ENCODE measurements at regions not wholly inside any gene's neighbourhood (a gene's known extent, or its start where the extent isn't known, plus 50 kb on each side); places are given as distances from the start of the nearest gene placed in this dataset.

DNA sequence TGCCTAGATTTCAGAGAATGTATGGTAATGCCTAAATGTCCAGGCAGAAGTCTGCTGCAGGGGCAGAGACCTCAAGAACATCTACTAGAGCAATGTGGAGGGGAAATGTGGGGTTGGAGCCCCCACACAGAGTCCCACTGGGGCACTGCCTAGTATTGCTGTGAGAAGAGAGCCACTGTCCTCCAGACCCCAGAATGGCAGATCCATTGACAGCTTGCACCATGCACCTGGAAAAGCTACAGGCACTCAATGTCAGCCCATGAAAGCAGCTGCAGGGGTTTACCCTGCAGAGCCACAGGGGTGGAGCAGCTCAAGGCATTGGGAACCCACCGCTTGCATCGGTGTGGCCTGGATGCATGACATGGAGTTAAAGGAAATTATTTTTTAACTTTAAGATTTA is 314.1 kb downstream of the CYRIA start:
- peaks cover 13% of the 10 kb centered on the region; the same call in 1 of the 2 replicates for H3K9me3 ChIP-seq (ENCODE audit: control insufficient read depth, insufficient read depth, low read length)
- H2AK5ac ChIP-seq (ENCODE audit: low read depth, low read length): no peak overlapping the region
- H3K9ac ChIP-seq (ENCODE audit: low read depth, low read length): no peak overlapping the region
- no peak overlapping the region for H4K91ac ChIP-seq (ENCODE audit: insufficient read depth, low read depth, low read length)
- H3K27me3 ChIP-seq (ENCODE audit: control insufficient read depth, insufficient read depth, low read length): no peaks in the 10 kb centered on the region
- BruUV-seq (replicated peaks): no TSS peak
- dilution Hi-C loops (cut with HindIII; ENCODE audit: low sequenced_read_pairs, unreplicated experiment): no loop called here
- no peaks in the 10 kb centered on the region for H3K79me1 ChIP-seq (ENCODE audit: low read depth in 1 of 2, low read length in 2 of 2)
- no peak overlapping the region for H2BK120ac ChIP-seq (ENCODE audit: low read depth, low read length)
- ChIA-PET CTCF (no interaction called here), POLR2A (ENCODE audit: unreplicated experiment) (no interaction called here)
- no CpG with 5 or more reads among the region's 2 CpGs for WGBS, 2 experiments (ENCODE audit: extremely low coverage in 2 of 2, insufficient read length in 1 of 2)
- in situ Hi-C loops (cut with MboI; ENCODE audit: low sequenced_read_pairs): no loop called here
- H4K8ac ChIP-seq (ENCODE audit: low read depth in 2 of 2, low read length in 2 of 2): no peak overlapping the region
- H4K5ac ChIP-seq (ENCODE audit: low read depth, low read length): no peak overlapping the region
- no peak overlapping the region for H3K23ac ChIP-seq (ENCODE audit: low read depth, low read length)
- no peak overlapping the region for H3K4ac ChIP-seq (ENCODE audit: low read depth, low read length)
- no peaks in the 10 kb centered on the region for H3K9me1 ChIP-seq (ENCODE audit: insufficient read depth, low read length)
- H3K4me2 ChIP-seq (ENCODE audit: low read depth, low read length): no peak overlapping the region
- H2BK20ac ChIP-seq (ENCODE audit: low read depth, low read length): no peak overlapping the region
- H4K20me1 ChIP-seq (ENCODE audit: insufficient read depth, low read length): no peaks in the 10 kb centered on the region
- intact Hi-C loops (cut with micrococcal nuclease): loop anchor here (10.0 kb wide), 1 partner anchor 207 kb away; no protein-coding TSS in a partner anchor
- no peak overlapping the region for H2BK5ac ChIP-seq (ENCODE audit: low read depth, low read length, poor library complexity, severe bottlenecking)
- no peaks in the 10 kb centered on the region for H3K4me1 ChIP-seq (ENCODE audit: control insufficient read depth, insufficient read depth, low read length)
- no peak overlapping the region for H2BK15ac ChIP-seq (ENCODE audit: low read depth, low read length)
- no peaks in the 10 kb centered on the region for H3K36me3 ChIP-seq (ENCODE audit: control insufficient read depth, insufficient read depth, low read length)
- no peak overlapping the region for H2AK9ac ChIP-seq (replicated peaks; ENCODE audit: low read depth, low read length, poor library complexity)
- H3K27ac ChIP-seq (ENCODE audit: insufficient read depth, low read length): no peak overlapping the region
- no peak for DNase-seq
- H3K14ac ChIP-seq (replicated peaks; ENCODE audit: low read depth, low read length): no peak overlapping the region
- no peak overlapping the region for H3K18ac ChIP-seq (ENCODE audit: low read depth, low read length)
- ATAC-seq (ENCODE audit: low read depth): no peak
- no peak overlapping the region for H2AFZ ChIP-seq (replicated peaks; ENCODE audit: low read length, poor library complexity)
- no peak overlapping the region for H3K56ac ChIP-seq (ENCODE audit: extremely low read depth, insufficient read depth, low read length)
- TF ChIP-seq CHD1 (IDR thresholded peaks at IDR 0.05; ENCODE audit: low read depth, low read length): no peak
- TF ChIP-seq, protein P1, sequence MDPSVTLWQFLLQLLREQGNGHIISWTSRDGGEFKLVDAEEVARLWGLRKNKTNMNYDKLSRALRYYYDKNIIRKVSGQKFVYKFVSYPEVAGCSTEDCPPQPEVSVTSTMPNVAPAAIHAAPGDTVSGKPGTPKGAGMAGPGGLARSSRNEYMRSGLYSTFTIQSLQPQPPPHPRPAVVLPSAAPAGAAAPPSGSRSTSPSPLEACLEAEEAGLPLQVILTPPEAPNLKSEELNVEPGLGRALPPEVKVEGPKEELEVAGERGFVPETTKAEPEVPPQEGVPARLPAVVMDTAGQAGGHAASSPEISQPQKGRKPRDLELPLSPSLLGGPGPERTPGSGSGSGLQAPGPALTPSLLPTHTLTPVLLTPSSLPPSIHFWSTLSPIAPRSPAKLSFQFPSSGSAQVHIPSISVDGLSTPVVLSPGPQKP (IDR thresholded peaks at IDR 0.05; ENCODE audit: borderline replicate concordance, low read depth, low read length): no peak
- TF ChIP-seq BHLHE40 (IDR thresholded peaks at IDR 0.05; ENCODE audit: low read depth, low read length): no peak
- H3K4me3 ChIP-seq (ENCODE audit: insufficient read depth, low read depth, low read length): no peak overlapping the region

Measured in IMR-90 (cell line).